GM23338 (cell line): ENCODE measurements at regions not wholly inside any gene's neighbourhood (a gene's known extent, or its start where the extent isn't known, plus 50 kb on each side); places are given as distances from the start of the nearest gene placed in this dataset.

Experiments
- ATAC-seq: fragments of 200-7000 bp; cut with Tn5 transposase; 3 replicates; pipeline ENCODE4 v1.9.1; 2020
- DNase-seq: peaks from one replicate; pipeline ENCODE4 v3.0.0-alpha.2; 2015; ENCODE audit warnings: low spot score
- H2AFZ ChIP-seq: fragments of 200-600 bp; sonication (generic); 2 replicates; pipeline ENCODE4 v1.8.0; 2016; ENCODE audit warnings: antibody characterized with exemption, mild to moderate bottlenecking, moderate library complexity
- H3F3A ChIP-seq: fragments of 200-600 bp; sonication (generic); replicated peaks from 2 replicates; pipeline ENCODE4 v1.8.0; 2017; ENCODE audit warnings: antibody characterized with exemption, mixed run types, low read depth
- H3K27ac ChIP-seq: fragments of 200-600 bp; sonication (generic); 2 replicates; pipeline ENCODE4 v1.6.1; 2016; ENCODE audit warnings: low read depth
- H3K27me3 ChIP-seq: fragments of 200-600 bp; sonication (generic); 2 replicates; pipeline ENCODE4 v1.8.0; 2016; ENCODE audit warnings: mild to moderate bottlenecking, mixed run types, moderate library complexity; ENCODE audit not compliant: insufficient read depth
- H3K36me3 ChIP-seq: fragments of 200-600 bp; sonication (generic); 2 replicates; pipeline ENCODE4 v1.8.0; 2016; ENCODE audit warnings: mild to moderate bottlenecking; ENCODE audit not compliant: insufficient read depth
- H3K4me1 ChIP-seq: fragments of 200-600 bp; sonication (generic); 2 replicates; pipeline ENCODE4 v1.8.0; 2016; ENCODE audit warnings: mild to moderate bottlenecking, moderate library complexity; ENCODE audit not compliant: insufficient read depth
- H3K4me2 ChIP-seq: fragments of 200-600 bp; sonication (generic); 2 replicates; pipeline ENCODE4 v1.7.1; 2017; ENCODE audit warnings: mixed run types
- H3K4me3 ChIP-seq: fragments of 200-600 bp; sonication (generic); 2 replicates; pipeline ENCODE4 v1.6.1; 2016; ENCODE audit warnings: mixed run types
- H3K79me2 ChIP-seq: fragments of 200-600 bp; sonication (generic); replicated peaks from 2 replicates; pipeline ENCODE4 v1.8.0; 2017; ENCODE audit warnings: mild to moderate bottlenecking; ENCODE audit not compliant: insufficient read depth
- H3K9me2 ChIP-seq: fragments of 200-600 bp; sonication (generic); 2 replicates; pipeline ENCODE4 v1.8.0; 2017; ENCODE audit not compliant: insufficient read depth
- H4K20me1 ChIP-seq: fragments of 200-600 bp; sonication (generic); replicated peaks from 2 replicates; pipeline ENCODE4 v1.8.0; 2017; ENCODE audit warnings: mild to moderate bottlenecking; ENCODE audit not compliant: insufficient read depth
- H3K27ac Mint-ChIP-seq: 2 replicates; pipeline ENCODE4 v1.8.0; 2020; ENCODE audit warnings: inconsistent platforms, mild to moderate bottlenecking, moderate library complexity, mixed read lengths
- H3K27me3 Mint-ChIP-seq: 3 replicates; pipeline ENCODE4 v1.8.0; 2022; ENCODE audit warnings: low read depth, mild to moderate bottlenecking, moderate library complexity, mixed read lengths, inconsistent platforms; ENCODE audit not compliant: insufficient read depth, poor library complexity
- H3K36me3 Mint-ChIP-seq: 3 replicates; pipeline ENCODE4 v1.8.0; 2021; ENCODE audit warnings: low read depth, mild to moderate bottlenecking, inconsistent platforms, moderate library complexity, mixed read lengths
- H3K4me1 Mint-ChIP-seq: 3 replicates; pipeline ENCODE4 v1.8.0; 2020; ENCODE audit warnings: mild to moderate bottlenecking, inconsistent platforms, mixed read lengths
- H3K4me3 Mint-ChIP-seq: 3 replicates; pipeline ENCODE4 v1.8.0; 2021; ENCODE audit warnings: moderate library complexity, mild to moderate bottlenecking, inconsistent platforms, mixed read lengths
- H3K9me3 Mint-ChIP-seq: 3 replicates; pipeline ENCODE4 v1.8.0; 2020; ENCODE audit warnings: moderate library complexity, mild to moderate bottlenecking, inconsistent platforms, mixed read lengths
- EZH2phosphoT487 ChIP-seq: fragments of 200-600 bp; sonication (generic); IDR thresholded peaks from one replicate; pipeline ENCODE4 v1.8.1; 2018; ENCODE audit warnings: antibody characterized with exemption; ENCODE audit not compliant: unreplicated experiment
- JUNB ChIP-seq: IDR thresholded peaks from one replicate; pipeline ENCODE4 v1.6.1; 2016; ENCODE audit warnings: antibody characterized with exemption; ENCODE audit not compliant: unreplicated experiment
- NANOG ChIP-seq: IDR thresholded peaks from 2 replicates; pipeline ENCODE4 v1.6.1; 2016; ENCODE audit warnings: antibody characterized with exemption, borderline replicate concordance
- POLR2AphosphoS5 ChIP-seq: IDR thresholded peaks from 2 replicates; pipeline ENCODE4 v1.6.1; 2016; ENCODE audit warnings: antibody characterized with exemption, low read depth
- REST ChIP-seq: IDR thresholded peaks from one replicate; pipeline ENCODE4 v1.6.1; 2018; ENCODE audit warnings: antibody characterized with exemption; ENCODE audit not compliant: unreplicated experiment
- STAT1 ChIP-seq: IDR thresholded peaks from one replicate; pipeline ENCODE4 v1.6.1; 2016; ENCODE audit warnings: antibody characterized with exemption; ENCODE audit not compliant: unreplicated experiment
- ZNF114 ChIP-seq: fragments of 250-450 bp; sonication (Bioruptor Pico); IDR thresholded peaks from 2 replicates; pipeline ENCODE4 v1.5.0; 2020; ENCODE audit warnings: mild to moderate bottlenecking, moderate library complexity
- ZNF331 ChIP-seq: fragments of 250-450 bp; sonication (Bioruptor Pico); IDR thresholded peaks from 2 replicates; pipeline ENCODE4 v1.5.0; 2020; ENCODE audit warnings: low read depth, mild to moderate bottlenecking, moderate library complexity
- TF ChIP-seq, protein P1 (sequence below): IDR thresholded peaks from 2 replicates; pipeline ENCODE4 v1.6.1; 2016; ENCODE audit warnings: antibody characterized with exemption
- TF ChIP-seq, protein P2 (sequence below), 2 experiments: fragments of 200-600 bp in 1 of 2; sonication (generic) in 1 of 2; conservative IDR thresholded peaks; 2 replicates each; pipeline versions ENCODE4 v1.5.1 to v1.6.1; 2016 to 2017; ENCODE audit warnings: antibody characterized with exemption in 2 of 2, low read depth in 2 of 2, mild to moderate bottlenecking in 2 of 2, moderate library complexity in 1 of 2

DNA sequence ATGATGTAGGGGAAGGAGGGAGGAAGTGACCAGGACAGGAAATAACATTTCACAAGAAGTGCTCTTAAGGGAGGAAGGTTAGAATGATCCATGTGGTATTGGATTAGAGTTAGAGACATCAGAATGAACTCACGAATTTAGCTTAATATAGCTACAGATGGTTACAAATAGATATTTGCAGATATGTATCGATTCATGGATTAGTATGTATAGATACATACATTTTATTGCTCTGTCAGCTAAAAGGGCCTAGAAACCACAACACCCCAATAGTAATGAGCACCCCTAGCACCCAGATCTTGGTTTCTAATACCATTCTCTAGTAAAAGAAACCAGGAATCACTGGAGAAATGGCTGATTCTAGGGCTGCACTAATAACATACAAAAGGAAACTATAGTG lies 59.6 kb upstream of the LTBP1 start:
- H3K4me2 ChIP-seq, result no peak overlapping the region
- Mint-ChIP-seq H3K4me3 (no peak overlapping the region), H3K27me3 (no peaks in the 10 kb centered on the region), H3K36me3 (peaks cover 8% of the 10 kb centered on the region; the same call in 2 of the 3 replicates), H3K4me1 (0 out of 3 replicates have a peak, but pooled peaks cover 2% of the 10 kb centered on the region), H3K9me3 (peaks cover 37% of the 10 kb centered on the region), H3K27ac (no peak overlapping the region)
- no peak overlapping the region for H2AFZ ChIP-seq
- H3K36me3 ChIP-seq, result peaks cover 5% of the 10 kb centered on the region; the same call in 1 of the 2 replicates
- no peaks in the 10 kb centered on the region for H3F3A ChIP-seq
- no peaks in the 10 kb centered on the region for H3K79me2 ChIP-seq
- DNase-seq (no peak), ATAC-seq (no peak)
- H3K27ac ChIP-seq, result no peak overlapping the region
- no peaks in the 10 kb centered on the region for H3K27me3 ChIP-seq
- no peak overlapping the region for H3K4me3 ChIP-seq
- H3K9me2 ChIP-seq, result no peaks in the 10 kb centered on the region
- TF ChIP-seq, protein P1, sequence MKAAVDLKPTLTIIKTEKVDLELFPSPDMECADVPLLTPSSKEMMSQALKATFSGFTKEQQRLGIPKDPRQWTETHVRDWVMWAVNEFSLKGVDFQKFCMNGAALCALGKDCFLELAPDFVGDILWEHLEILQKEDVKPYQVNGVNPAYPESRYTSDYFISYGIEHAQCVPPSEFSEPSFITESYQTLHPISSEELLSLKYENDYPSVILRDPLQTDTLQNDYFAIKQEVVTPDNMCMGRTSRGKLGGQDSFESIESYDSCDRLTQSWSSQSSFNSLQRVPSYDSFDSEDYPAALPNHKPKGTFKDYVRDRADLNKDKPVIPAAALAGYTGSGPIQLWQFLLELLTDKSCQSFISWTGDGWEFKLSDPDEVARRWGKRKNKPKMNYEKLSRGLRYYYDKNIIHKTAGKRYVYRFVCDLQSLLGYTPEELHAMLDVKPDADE, result no peak
- TF ChIP-seq JUNB, result no peak
- TF ChIP-seq ZNF114, result no peak
- TF ChIP-seq REST, result no peak
- no peak for TF ChIP-seq POLR2AphosphoS5
- TF ChIP-seq NANOG, result no peak
- TF ChIP-seq ZNF331, result no peak
- TF ChIP-seq STAT1, result no peak
- TF ChIP-seq, protein P2, sequence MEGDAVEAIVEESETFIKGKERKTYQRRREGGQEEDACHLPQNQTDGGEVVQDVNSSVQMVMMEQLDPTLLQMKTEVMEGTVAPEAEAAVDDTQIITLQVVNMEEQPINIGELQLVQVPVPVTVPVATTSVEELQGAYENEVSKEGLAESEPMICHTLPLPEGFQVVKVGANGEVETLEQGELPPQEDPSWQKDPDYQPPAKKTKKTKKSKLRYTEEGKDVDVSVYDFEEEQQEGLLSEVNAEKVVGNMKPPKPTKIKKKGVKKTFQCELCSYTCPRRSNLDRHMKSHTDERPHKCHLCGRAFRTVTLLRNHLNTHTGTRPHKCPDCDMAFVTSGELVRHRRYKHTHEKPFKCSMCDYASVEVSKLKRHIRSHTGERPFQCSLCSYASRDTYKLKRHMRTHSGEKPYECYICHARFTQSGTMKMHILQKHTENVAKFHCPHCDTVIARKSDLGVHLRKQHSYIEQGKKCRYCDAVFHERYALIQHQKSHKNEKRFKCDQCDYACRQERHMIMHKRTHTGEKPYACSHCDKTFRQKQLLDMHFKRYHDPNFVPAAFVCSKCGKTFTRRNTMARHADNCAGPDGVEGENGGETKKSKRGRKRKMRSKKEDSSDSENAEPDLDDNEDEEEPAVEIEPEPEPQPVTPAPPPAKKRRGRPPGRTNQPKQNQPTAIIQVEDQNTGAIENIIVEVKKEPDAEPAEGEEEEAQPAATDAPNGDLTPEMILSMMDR (conservative IDR thresholded peaks at IDR 0.05; ENCODE audit: low read depth in 2 of 2), result no peak
- TF ChIP-seq EZH2phosphoT487, result no peak
- H3K4me1 ChIP-seq, result peaks cover 7% of the 10 kb centered on the region; the same call in 1 of the 2 replicates
- no peaks in the 10 kb centered on the region for H4K20me1 ChIP-seq
